ENCODE measurements at regions not wholly inside any gene's neighbourhood (a gene's known extent, or its start where the extent isn't known, plus 50 kb on each side); places are given as distances from the start of the nearest gene placed in this dataset.
A peak's percentile ranks its signal among the peaks of the same experiment; 100 is the strongest.

- Histone ChIP-seq H3K36me3 (no peaks in the 10 kb centered on the region), H3K4me1 (peaks cover 0 to 4% (median 0%) of the 10 kb centered on the region in 4 donors), H3K27ac (peak overlapping the region in 2 of 5 donors; percentile 29 to 63), H3K4me3 (no peak overlapping the region), H3K9me3 (no peaks in the 10 kb centered on the region), H3K27me3 (no peaks in the 10 kb centered on the region)
- intact Hi-C loops (cut with DNase I; ENCODE audit: low total_unique reads): no loop called here
- TF ChIP-seq, protein P1, sequence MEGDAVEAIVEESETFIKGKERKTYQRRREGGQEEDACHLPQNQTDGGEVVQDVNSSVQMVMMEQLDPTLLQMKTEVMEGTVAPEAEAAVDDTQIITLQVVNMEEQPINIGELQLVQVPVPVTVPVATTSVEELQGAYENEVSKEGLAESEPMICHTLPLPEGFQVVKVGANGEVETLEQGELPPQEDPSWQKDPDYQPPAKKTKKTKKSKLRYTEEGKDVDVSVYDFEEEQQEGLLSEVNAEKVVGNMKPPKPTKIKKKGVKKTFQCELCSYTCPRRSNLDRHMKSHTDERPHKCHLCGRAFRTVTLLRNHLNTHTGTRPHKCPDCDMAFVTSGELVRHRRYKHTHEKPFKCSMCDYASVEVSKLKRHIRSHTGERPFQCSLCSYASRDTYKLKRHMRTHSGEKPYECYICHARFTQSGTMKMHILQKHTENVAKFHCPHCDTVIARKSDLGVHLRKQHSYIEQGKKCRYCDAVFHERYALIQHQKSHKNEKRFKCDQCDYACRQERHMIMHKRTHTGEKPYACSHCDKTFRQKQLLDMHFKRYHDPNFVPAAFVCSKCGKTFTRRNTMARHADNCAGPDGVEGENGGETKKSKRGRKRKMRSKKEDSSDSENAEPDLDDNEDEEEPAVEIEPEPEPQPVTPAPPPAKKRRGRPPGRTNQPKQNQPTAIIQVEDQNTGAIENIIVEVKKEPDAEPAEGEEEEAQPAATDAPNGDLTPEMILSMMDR (IDR thresholded peaks at IDR 0.05): no peak
- TF ChIP-seq EP300 (IDR thresholded peaks at IDR 0.05) (no peak), POLR2AphosphoS5 (IDR thresholded peaks at IDR 0.05) (no peak), POLR2A (IDR thresholded peaks at IDR 0.05) (no peak)
- 62 to 74% (median 69%) methylated on average over 9 of the region's 9 CpGs for WGBS, 5 donors
- DNase-seq: peak in 1 of 2 donors; percentile 50
These were observed 511.9 kb upstream of the TNP1 start for GRCh38 chr2:217371781-217372213.

DNA sequence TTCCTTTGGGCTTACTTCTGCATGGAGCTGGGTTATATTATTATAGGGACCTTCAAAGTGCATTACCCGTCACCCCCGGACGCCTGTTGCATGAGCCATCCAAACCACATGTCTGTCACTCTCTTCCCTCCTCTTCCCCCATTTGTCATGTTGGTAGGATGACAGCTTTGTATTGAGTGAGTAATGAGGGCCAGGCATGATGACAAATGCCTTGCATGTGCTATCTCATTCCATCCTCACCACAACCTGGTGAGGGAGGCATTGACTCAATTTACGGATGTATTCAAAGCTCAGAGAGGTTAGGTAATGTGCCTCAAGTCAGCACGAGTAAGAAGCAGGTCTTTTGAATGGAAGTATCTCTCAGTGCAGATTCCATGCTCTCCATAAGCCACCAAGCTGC, 510.5 kb upstream of the TNP1 start:
- WGBS, 5 donors: 83 to 93% (median 87%) methylated on average over 5 of the region's 5 CpGs

DNA sequence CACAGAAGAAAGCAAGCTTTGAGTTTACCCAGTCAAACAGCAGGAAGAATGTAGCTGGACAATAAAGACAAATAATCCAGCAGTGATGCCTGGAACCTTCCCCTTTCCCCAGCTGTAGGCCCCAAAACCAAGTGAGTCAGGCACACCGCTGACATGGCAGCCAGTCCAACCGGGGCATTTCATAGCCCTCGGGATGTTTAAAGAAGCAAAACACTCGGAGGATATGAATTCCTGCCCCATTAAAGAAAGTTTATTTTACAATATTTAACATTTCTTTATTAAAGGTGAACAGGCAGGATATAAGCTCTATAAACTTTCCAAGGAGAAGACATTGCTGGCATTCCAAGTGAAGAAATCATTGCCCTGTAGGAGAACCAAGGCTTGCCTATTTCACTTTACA, 507.6 kb upstream of the TNP1 start:
- no peak overlapping the region for H3K4me3 ChIP-seq
- no peak overlapping the region for H3K27ac ChIP-seq
- no peak for DNase-seq
- intact Hi-C loops (cut with DNase I; ENCODE audit: low total_unique reads): no loop called here
- H3K4me1 ChIP-seq: peaks cover 0 to 9% (median 0%) of the 10 kb centered on the region in 4 donors
- TF ChIP-seq POLR2A (IDR thresholded peaks at IDR 0.05) (no peak), POLR2AphosphoS5 (IDR thresholded peaks at IDR 0.05) (no peak), EP300 (IDR thresholded peaks at IDR 0.05) (no peak)
- TF ChIP-seq, protein P1 (IDR thresholded peaks at IDR 0.05): no peak
- no peaks in the 10 kb centered on the region for H3K27me3 ChIP-seq
- 55 to 82% (median 71%) methylated on average over 4 of the region's 4 CpGs for WGBS, 5 donors
- H3K9me3 ChIP-seq: no peaks in the 10 kb centered on the region
- no peaks in the 10 kb centered on the region for H3K36me3 ChIP-seq

More for the DNA sequence above, 510.5 kb upstream of the TNP1 start:
- peaks cover 0 to 4% (median 0%) of the 10 kb centered on the region in 4 donors for H3K4me1 ChIP-seq
- no peaks in the 10 kb centered on the region for H3K9me3 ChIP-seq
- no peak overlapping the region for H3K4me3 ChIP-seq
- H3K27ac ChIP-seq: no peak overlapping the region
- no peaks in the 10 kb centered on the region for H3K27me3 ChIP-seq
- DNase-seq: no peak
- H3K36me3 ChIP-seq: no peaks in the 10 kb centered on the region
- intact Hi-C loops (cut with DNase I; ENCODE audit: low total_unique reads): no loop called here
- TF ChIP-seq EP300 (IDR thresholded peaks at IDR 0.05) (no peak), POLR2A (IDR thresholded peaks at IDR 0.05) (no peak), POLR2AphosphoS5 (IDR thresholded peaks at IDR 0.05) (no peak)
- TF ChIP-seq, protein P1 (IDR thresholded peaks at IDR 0.05): no peak

DNA sequence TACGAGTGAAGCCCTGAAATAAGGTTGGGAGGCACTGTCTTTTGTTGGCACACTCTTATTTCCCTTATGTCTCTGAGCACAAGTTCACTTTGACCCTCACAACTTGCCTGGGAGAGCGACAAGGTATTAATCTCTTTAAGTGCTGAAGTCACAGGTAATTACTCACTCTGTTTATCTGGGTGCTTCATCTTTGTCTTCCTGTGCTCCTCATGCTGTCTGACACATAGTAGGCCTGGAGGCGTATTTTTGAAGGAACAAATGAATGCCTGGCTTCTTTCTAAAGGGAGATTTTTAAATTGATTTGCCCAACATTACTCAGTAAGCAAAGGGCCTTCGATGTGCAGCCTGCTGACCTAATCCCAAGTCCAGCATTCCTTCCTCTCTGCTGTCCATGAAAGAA, 507.1 kb upstream of the TNP1 start:
- H3K4me3 ChIP-seq: no peak overlapping the region
- no peak for DNase-seq
- TF ChIP-seq, protein P1 (IDR thresholded peaks at IDR 0.05): no peak
- TF ChIP-seq EP300 (IDR thresholded peaks at IDR 0.05) (no peak), POLR2A (IDR thresholded peaks at IDR 0.05) (no peak), POLR2AphosphoS5 (IDR thresholded peaks at IDR 0.05) (no peak)
- 61 to 75% (median 62%) methylated on average over 4 of the region's 4 CpGs for WGBS, 5 donors
- peaks cover 0 to 14% (median under 1%) of the 10 kb centered on the region in 4 donors for H3K4me1 ChIP-seq
- H3K27ac ChIP-seq: no peak overlapping the region
- H3K36me3 ChIP-seq: no peaks in the 10 kb centered on the region
- H3K9me3 ChIP-seq: no peaks in the 10 kb centered on the region
- H3K27me3 ChIP-seq: no peaks in the 10 kb centered on the region
- intact Hi-C loops (cut with DNase I; ENCODE audit: low total_unique reads): no loop called here
